Kidney (tissue), 13 donors: ENCODE measurements at regions not wholly inside any gene's neighbourhood (a gene's known extent, or its start where the extent isn't known, plus 50 kb on each side); places are given as distances from the start of the nearest gene placed in this dataset.

ENCODE experiments used
- DNase-seq, 5 donors: peaks; one replicate each; pipeline ENCODE4 v3.0.0-alpha.2; 2013 to 2020
- FAIRE-seq: peaks from 2 replicates; lab custom pipeline; 2012; peaks lifted over from hg19 to GRCh38; lab: Jason Lieb, UNC
- H3K27ac ChIP-seq, 2 donors: one replicate each; pipeline ENCODE4 v1.7.0; 2013; ENCODE audit warnings: low read depth in 2 of 2, low read length in 2 of 2, inconsistent platforms in 1 of 2
- H3K27me3 ChIP-seq: one replicate; pipeline ENCODE4 v1.7.1; 2013; ENCODE audit warnings: low read length, inconsistent platforms; ENCODE audit not compliant: control insufficient read depth, insufficient read depth
- H3K36me3 ChIP-seq, 3 donors: one replicate each; pipeline versions ENCODE4 v1.7.0 to v1.7.1; 2013; ENCODE audit warnings: low read length in 3 of 3, control low read depth in 1 of 3, inconsistent platforms in 1 of 3; ENCODE audit not compliant: insufficient read depth in 3 of 3, control insufficient read depth in 2 of 3
- H3K4me1 ChIP-seq, 3 donors: one replicate each; pipeline versions ENCODE4 v1.7.0 to v1.7.1; 2013; ENCODE audit warnings: low read length in 3 of 3, inconsistent platforms in 1 of 3, low read depth in 1 of 3; ENCODE audit not compliant: control insufficient read depth in 2 of 3, insufficient read depth in 2 of 3
- H3K4me3 ChIP-seq, 3 donors: one replicate each; pipeline versions ENCODE4 v1.7.0 to v1.8.1; 2013; ENCODE audit warnings: low read length in 3 of 3, control low read depth in 1 of 3, inconsistent platforms in 1 of 3
- H3K9ac ChIP-seq, 3 donors: one replicate each; pipeline versions ENCODE4 v1.7.0 to v1.7.1; 2013; ENCODE audit warnings: low read length in 3 of 3, control low read depth in 1 of 3, inconsistent platforms in 1 of 3
- H3K9me3 ChIP-seq, 3 donors: one replicate each; pipeline versions ENCODE4 v1.7.0 to v1.7.1; 2013; ENCODE audit warnings: low read length in 3 of 3, control low read depth in 1 of 3, inconsistent platforms in 1 of 3; ENCODE audit not compliant: control insufficient read depth in 2 of 3, insufficient read depth in 1 of 3
- intact Hi-C: fragments of 100-400 bp; cut with DNase I; formaldehyde crosslinking; loops from one replicate; pipeline ENCODE4 v1.11.1; 2022
- TF ChIP-seq, protein P1 (sequence below): IDR thresholded peaks from 3 replicates; pipeline ENCODE4 v1.5.1; 2012; ENCODE audit warnings: mild to moderate bottlenecking, moderate library complexity, borderline replicate concordance; ENCODE audit not compliant: insufficient read depth; ENCODE audit errors: extremely low read depth
- donor health status: control.
- donor health status: control.
- donor health status: control.
- donor health status: control.
- donor health status: control.
- donor health status: DM: yes; HTN: yes; CAD: no.
- donor health status: Normal renal cell carcinoma (clear cell type).

DNA sequence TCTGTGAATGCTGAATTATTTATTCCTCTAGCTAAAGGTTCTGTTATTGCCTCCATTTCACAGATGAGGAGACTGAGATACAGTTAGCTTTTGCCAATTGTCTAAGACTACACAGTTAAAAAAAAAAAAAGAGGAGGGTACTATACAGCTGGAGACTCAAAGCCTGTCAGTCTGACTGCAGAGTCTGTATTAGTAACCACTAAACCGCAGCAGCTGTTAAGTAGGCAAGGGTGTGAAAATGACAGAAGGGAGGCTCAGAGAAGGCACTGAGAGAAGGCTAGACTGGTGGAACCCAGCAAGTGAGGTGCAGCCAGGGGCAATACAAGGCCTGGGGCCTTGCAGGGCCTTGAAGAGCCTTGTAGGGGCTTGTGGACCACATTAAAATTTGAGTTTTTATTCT is 181.2 kb downstream of the CSNK2A3 start:
- Histone ChIP-seq H3K27me3 (no peaks in the 10 kb centered on the region), H3K36me3 (no peaks in the 10 kb centered on the region), H3K9me3 (no peaks in the 10 kb centered on the region), H3K9ac (no peak overlapping the region), H3K4me3 (no peak overlapping the region), H3K27ac (no peak overlapping the region), H3K4me1 (no peaks in the 10 kb centered on the region)
- FAIRE-seq (no peak), DNase-seq (no peak)
- TF ChIP-seq, protein P1, sequence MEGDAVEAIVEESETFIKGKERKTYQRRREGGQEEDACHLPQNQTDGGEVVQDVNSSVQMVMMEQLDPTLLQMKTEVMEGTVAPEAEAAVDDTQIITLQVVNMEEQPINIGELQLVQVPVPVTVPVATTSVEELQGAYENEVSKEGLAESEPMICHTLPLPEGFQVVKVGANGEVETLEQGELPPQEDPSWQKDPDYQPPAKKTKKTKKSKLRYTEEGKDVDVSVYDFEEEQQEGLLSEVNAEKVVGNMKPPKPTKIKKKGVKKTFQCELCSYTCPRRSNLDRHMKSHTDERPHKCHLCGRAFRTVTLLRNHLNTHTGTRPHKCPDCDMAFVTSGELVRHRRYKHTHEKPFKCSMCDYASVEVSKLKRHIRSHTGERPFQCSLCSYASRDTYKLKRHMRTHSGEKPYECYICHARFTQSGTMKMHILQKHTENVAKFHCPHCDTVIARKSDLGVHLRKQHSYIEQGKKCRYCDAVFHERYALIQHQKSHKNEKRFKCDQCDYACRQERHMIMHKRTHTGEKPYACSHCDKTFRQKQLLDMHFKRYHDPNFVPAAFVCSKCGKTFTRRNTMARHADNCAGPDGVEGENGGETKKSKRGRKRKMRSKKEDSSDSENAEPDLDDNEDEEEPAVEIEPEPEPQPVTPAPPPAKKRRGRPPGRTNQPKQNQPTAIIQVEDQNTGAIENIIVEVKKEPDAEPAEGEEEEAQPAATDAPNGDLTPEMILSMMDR, result no peak
- intact Hi-C loops, result no loop called here

DNA sequence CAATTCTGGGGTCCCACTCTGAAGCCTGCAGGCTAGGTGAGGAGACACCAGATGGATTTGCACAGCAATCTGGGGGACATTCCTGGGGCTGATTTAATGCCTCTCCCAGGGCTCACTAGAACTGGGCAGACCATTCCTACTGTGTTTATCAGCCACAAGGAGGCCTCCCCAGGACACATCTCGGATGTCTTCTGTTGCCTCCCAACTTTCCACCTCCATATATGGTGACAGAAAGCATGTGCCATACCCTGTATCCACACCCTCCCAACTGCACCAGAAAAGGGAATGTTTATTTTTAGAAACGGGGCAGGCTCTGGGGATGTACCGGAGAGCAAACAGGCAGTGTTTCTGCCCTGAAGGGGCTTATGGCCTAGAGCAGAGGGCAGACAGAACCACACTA is 181.8 kb downstream of the CSNK2A3 start:
- no peak overlapping the region for H3K9ac ChIP-seq
- no peaks in the 10 kb centered on the region for H3K9me3 ChIP-seq
- DNase-seq (no peak), FAIRE-seq (no peak)
- H3K36me3 ChIP-seq, result no peaks in the 10 kb centered on the region
- no peaks in the 10 kb centered on the region for H3K4me1 ChIP-seq
- no peaks in the 10 kb centered on the region for H3K27me3 ChIP-seq
- H3K4me3 ChIP-seq, result no peak overlapping the region
- intact Hi-C loops, result no loop called here
- TF ChIP-seq, protein P1, result no peak
- H3K27ac ChIP-seq, result no peak overlapping the region

DNA sequence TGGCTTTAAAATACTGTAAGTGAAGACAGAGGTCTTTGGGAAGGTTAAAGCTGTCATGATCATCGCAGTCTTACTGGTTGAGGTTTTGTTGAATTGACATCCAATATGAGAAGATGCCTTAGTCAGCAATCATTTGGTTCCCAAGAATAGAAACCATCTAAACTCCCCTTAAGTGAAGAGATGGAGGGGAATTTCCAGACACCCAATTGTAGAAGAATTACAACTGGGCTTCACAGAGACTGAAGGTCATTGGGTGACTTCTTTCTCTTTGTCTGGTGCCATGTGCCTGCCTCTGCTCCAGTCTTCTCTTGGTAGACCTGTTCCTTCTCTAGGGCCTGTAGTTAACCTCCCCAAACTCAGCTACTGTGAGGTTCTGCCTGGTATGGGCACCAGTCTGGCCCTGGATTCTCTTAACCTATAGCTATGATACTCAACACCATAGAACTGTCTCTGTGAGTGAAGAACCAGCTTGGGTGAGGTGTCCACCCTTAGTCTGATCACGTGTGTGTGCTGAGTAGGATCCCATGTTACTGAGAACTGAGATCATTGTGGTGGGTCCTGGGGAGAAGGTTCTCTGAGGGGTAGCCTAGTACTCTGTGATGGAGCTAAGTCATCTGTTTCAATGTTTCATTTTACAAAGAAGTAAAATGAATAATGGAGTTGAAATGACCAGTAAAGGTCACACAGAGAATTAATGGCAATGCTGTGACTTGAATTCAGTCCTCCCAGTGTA is 182.5 kb downstream of the CSNK2A3 start:
- TF ChIP-seq, protein P1, result no peak
- H3K9ac ChIP-seq, result no peak overlapping the region
- H3K36me3 ChIP-seq, result no peaks in the 10 kb centered on the region
- no peaks in the 10 kb centered on the region for H3K27me3 ChIP-seq
- intact Hi-C loops, result no loop called here
- no peak overlapping the region for H3K4me3 ChIP-seq
- FAIRE-seq, result no peak
- no peaks in the 10 kb centered on the region for H3K9me3 ChIP-seq
- no peak for DNase-seq
- H3K27ac ChIP-seq, result no peak overlapping the region
- H3K4me1 ChIP-seq, result no peaks in the 10 kb centered on the region
